Peyer's patch (tissue), 4 donors: ENCODE measurements at regions not wholly inside any gene's neighbourhood (a gene's known extent, or its start where the extent isn't known, plus 50 kb on each side); places are given as distances from the start of the nearest gene placed in this dataset.

ENCODE experiments used
- POLR2A ChIP-seq, 2 donors: fragments of 450-650 bp; IDR thresholded peaks; one replicate each; pipeline ENCODE4 v1.5.1; 2017; ENCODE audit warnings: antibody characterized with exemption in 2 of 2, mild to moderate bottlenecking in 2 of 2, moderate library complexity in 2 of 2
- TF ChIP-seq, protein P1 (sequence below), 6 experiments: fragments of 450-650 bp in 4 of 6; fragments of 200-600 bp in 2 of 6; sonication (generic) in 1 of 6; IDR thresholded peaks; one replicate each; pipeline ENCODE4 v1.5.1; 2017 to 2019; ENCODE audit warnings: antibody characterized with exemption in 6 of 6, mild to moderate bottlenecking in 3 of 6, moderate library complexity in 1 of 6

DNA sequence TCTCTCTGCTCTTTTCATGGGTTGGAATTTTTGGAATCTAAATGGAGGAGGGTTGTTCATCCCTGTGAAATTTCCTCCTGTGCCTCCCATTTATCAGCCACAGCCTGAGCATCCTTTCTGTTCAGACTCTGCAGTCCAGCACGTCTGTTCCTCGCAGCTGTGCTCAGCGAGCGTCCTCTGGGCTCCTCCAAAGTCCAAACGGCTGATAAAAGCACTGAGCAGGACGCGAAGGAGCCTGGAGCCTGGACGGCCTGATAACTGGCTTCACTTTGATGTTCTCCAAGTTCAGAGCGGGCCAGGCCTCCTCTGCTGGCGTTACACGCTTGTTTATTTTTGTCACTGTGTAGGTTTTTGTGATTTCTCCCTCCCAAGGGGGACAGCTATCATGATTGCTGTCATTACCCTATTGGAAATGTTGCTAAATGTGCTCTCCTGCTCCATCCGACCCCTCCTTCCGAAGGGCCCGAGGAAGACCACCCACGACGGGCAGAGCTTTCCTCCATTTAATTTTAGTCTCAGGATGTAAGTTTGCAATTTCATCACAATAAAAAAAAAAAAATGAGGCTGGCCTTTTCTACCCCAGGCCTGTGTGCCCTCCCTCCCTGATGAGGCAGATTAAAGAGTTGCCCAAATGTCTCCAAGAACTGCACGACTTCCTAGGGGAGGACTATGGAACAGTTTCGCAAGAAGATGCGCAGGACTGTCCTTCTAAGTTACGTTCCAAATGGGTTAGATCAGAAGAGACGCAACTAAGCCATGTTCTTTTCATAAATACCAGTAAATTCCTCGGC lies 290.5 kb upstream of the FOXF1 start:
- TF ChIP-seq, protein P1, sequence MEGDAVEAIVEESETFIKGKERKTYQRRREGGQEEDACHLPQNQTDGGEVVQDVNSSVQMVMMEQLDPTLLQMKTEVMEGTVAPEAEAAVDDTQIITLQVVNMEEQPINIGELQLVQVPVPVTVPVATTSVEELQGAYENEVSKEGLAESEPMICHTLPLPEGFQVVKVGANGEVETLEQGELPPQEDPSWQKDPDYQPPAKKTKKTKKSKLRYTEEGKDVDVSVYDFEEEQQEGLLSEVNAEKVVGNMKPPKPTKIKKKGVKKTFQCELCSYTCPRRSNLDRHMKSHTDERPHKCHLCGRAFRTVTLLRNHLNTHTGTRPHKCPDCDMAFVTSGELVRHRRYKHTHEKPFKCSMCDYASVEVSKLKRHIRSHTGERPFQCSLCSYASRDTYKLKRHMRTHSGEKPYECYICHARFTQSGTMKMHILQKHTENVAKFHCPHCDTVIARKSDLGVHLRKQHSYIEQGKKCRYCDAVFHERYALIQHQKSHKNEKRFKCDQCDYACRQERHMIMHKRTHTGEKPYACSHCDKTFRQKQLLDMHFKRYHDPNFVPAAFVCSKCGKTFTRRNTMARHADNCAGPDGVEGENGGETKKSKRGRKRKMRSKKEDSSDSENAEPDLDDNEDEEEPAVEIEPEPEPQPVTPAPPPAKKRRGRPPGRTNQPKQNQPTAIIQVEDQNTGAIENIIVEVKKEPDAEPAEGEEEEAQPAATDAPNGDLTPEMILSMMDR (IDR thresholded peaks at IDR 0.05), result no peak
- no peak for TF ChIP-seq POLR2A (IDR thresholded peaks at IDR 0.05)
